ENCODE measurements at regions not wholly inside any gene's neighbourhood (a gene's known extent, or its start where the extent isn't known, plus 50 kb on each side); places are given as distances from the start of the nearest gene placed in this dataset.

DNA sequence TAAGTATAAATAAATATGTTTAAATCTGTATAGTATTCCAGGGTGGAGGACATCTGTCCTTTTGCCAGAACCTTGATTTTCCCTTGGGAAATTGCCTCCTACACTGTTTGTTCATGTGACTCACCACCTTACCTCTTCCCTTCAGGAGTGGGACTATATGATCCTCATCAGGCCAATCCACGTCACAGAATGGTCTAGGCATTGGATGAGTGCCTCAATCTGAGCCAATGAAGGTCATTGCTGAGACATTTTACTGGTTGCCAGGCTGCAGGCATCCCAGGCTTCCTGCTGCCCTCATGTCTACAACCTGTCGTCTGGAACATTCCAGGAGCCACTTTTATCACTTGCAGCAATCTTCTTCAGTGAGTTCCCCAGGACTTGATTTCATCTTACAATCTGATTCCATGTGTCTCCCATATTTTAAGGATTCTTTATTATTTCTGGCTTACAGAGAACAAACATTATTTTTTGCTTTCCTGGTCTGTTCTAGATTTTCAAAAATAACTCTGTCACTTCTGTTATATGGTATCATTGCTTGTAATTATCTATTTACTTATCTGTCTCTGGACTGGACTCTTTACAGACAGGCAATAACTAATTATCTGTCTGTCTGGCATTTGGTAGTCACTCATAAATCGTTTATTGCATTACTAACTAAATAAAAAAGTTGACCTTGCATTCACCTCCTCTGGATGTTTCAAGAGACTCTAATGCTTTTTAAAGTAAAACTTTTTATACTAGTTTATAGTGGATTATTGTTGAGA, 107.3 kb upstream of the APC start:
- TF ChIP-seq, protein P1, sequence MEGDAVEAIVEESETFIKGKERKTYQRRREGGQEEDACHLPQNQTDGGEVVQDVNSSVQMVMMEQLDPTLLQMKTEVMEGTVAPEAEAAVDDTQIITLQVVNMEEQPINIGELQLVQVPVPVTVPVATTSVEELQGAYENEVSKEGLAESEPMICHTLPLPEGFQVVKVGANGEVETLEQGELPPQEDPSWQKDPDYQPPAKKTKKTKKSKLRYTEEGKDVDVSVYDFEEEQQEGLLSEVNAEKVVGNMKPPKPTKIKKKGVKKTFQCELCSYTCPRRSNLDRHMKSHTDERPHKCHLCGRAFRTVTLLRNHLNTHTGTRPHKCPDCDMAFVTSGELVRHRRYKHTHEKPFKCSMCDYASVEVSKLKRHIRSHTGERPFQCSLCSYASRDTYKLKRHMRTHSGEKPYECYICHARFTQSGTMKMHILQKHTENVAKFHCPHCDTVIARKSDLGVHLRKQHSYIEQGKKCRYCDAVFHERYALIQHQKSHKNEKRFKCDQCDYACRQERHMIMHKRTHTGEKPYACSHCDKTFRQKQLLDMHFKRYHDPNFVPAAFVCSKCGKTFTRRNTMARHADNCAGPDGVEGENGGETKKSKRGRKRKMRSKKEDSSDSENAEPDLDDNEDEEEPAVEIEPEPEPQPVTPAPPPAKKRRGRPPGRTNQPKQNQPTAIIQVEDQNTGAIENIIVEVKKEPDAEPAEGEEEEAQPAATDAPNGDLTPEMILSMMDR (IDR thresholded peaks at IDR 0.05; ENCODE audit: low read depth, low read length), result no peak
- DNase-seq (ENCODE audit: extremely low read depth, low read depth), result no peak

DNA sequence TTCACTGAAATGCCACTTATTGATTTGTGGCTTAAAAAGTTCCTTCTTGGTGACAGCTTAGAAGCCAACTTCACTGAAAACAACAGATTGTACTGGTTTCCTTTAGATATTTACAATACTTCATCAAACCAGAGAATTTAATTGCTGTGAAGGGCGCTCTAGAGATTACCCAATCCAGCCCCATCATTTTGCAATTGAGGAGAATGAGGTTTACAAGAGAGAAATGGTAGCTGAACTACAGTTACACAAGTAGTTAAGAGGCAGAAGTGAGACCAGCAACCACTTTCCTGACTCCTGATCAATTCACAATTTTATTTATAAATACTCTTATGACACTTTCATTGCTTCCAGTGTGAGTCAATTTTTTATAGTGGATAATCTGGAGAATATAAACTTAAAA, 103.5 kb upstream of the APC start:
- TF ChIP-seq, protein P1 (IDR thresholded peaks at IDR 0.05; ENCODE audit: low read depth, low read length), result no peak

DNA sequence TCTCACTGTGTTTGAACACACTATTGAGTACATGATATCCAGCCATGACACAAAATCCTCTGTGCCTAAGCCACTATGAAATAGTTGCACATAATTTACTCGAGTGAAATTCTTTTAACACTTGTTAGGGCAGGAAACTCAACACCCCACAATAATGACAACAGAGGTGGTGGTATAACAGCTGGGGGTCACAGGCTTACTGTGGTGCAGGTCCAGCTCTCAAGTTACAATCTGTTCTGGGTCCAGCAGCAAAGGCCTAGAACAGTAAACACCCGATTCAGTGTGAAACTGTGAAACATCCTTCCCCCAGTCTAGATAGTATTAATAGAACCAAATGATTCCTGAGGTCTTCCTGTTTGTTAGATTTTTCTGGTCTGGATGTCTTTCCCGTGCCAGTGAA, 102.9 kb upstream of the APC start:
- no peak for DNase-seq (ENCODE audit: extremely low read depth, low read depth)
- TF ChIP-seq, protein P1 (IDR thresholded peaks at IDR 0.05; ENCODE audit: low read depth, low read length), result no peak

More for the DNA sequence above, 103.5 kb upstream of the APC start:
- DNase-seq (ENCODE audit: extremely low read depth, low read depth), result no peak

DNA sequence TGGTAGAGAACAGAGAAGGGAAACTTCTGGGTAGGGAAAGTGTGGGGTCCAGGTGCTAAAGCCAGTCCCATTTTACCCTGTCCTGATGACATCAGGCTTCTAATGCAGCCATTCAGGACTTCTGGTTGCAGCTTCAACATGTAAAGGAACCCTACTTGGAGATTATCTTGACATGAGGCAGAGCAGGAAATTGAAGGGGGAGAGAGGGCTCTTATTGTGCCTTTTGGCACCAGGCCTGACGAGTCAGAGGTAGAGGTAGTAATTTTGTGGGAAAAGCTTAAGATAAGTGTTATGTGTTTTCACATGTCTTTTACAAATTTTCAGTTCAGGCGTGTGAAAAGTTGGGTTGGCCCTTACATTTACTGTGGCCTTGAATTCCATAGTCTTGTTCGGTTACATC, 102.4 kb upstream of the APC start:
- no peak for DNase-seq (ENCODE audit: extremely low read depth, low read depth)
- TF ChIP-seq, protein P1 (IDR thresholded peaks at IDR 0.05; ENCODE audit: low read depth, low read length), result no peak

DNA sequence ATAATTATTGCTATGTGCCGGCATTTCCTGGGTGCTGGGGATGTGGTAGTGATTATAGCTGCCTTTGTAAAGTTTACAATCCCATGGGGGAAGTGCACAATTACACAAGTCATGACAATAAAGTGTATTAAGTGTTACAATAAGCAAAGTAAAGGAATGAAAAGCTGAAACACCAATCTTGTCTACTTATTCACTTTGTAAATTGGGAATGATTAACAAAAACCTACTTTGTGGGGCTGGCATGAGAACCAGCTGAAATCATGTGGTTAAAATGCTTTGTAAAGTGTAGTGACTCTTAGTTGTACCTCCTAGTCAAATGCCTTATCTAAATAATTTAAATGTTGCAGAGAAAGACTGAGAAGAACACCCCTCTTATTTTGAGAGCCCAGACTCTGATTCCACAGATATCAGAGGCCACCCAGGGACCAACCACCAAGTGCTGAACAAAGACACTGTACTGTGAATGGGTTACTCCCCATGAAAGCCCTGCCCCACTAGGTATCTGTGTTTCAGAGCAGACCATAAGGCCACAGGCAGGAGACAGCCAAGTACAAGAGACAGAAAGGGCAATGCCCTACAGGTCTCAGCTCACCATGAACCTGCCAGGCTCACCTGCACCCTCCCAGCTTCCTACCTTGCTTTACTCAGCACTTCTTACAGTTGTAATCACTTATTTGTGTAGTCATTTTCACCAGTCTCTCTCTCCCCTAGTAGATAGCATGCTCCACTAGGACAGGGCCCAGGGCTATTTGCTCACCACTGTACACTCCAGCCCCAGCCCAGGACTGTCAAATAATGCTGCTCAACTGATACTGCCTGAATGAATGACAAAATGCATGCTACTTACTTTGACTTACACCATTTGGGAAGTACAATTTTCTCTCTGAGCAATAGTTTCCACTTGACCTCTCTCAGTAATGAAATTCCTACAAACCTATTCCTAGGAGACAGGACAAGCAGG, 101.6 kb upstream of the APC start:
- TF ChIP-seq, protein P1 (IDR thresholded peaks at IDR 0.05; ENCODE audit: low read depth, low read length), result no peak
- DNase-seq (ENCODE audit: extremely low read depth, low read depth), result no peak

DNA sequence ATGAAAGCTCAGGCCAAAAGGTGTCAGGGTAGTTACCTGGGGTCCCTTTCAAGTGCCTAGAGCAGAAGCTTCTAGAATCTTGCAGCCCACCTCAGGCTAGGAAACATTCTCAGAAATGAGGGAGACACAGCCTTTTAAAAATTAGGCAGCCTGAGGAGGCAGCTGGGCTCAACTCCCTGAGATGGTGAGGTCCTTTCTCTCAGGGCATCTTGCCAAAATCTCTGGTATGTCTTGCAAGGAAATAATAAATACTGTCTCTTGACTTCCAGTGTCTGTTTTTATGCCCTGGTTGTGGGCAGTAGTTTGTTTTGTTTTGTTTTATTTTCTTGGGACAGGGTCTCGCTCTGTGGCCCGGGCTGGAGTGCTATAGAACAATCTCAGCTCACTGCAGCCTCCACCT, 100.9 kb upstream of the APC start:
- no peak for DNase-seq (ENCODE audit: extremely low read depth, low read depth)
- TF ChIP-seq, protein P1 (IDR thresholded peaks at IDR 0.05; ENCODE audit: low read depth, low read length), result no peak

DNA sequence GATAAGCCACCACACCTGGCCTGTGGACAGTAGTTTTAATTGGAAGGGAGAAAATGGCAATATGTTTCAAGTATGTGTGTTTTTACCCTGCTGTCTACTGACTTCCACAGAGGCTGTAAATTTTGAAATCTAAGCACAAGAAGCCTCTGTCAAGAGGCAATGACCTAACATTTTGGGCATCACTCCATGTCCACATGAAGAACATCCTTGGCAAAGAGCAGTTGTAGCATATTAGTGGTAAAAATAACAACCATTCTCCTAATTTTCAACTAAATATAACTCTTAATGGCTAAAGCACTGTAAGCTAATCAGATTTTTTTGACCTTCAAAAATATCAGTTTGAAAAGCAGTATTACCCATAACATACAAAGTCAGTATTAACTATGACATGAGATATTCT, 100.3 kb upstream of the APC start:
- DNase-seq (ENCODE audit: extremely low read depth, low read depth), result no peak
- TF ChIP-seq, protein P1 (IDR thresholded peaks at IDR 0.05; ENCODE audit: low read depth, low read length), result no peak

All from AG09319 (cell line).